ENCODE measurements at regions not wholly inside any gene's neighbourhood (a gene's known extent, or its start where the extent isn't known, plus 50 kb on each side); places are given as distances from the start of the nearest gene placed in this dataset.

DNA sequence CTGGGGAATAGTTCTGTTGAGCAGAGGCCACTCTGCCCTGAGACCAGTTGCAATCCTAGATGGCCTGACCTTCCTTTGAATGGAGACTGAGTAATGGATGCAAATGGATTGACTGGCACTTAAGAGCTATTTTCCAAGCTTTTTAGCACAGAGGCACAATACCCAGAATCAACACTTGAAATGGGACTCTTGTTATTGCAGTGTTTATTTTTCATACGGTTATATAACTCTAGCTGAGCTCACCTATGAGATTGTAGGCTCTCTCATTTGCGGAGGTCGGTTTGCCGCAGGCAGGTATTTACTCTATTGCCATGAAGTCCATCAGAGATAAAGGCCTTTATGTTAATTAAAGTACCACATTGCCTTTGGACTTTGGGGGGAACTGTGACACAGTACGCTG lies 422.3 kb upstream of the CELF4 start:
- H3K4me2 ChIP-seq (ENCODE audit: control insufficient read depth, insufficient read depth): no peak overlapping the region
- no peaks in the 10 kb centered on the region for H4K20me1 ChIP-seq (ENCODE audit: control insufficient read depth, insufficient read depth)
- no peaks in the 10 kb centered on the region for H3K36me3 ChIP-seq (ENCODE audit: control insufficient read depth in 2 of 2, insufficient read depth in 2 of 2, low read length in 1 of 2)
- intact Hi-C loops (cut with micrococcal nuclease; ENCODE audit: unreplicated experiment): no loop called here
- WGBS (ENCODE audit: insufficient coverage, insufficient replicate concordance, low lambda C conversion rate, missing lambda C conversion rate): 54% methylated on average over 5 of the region's 5 CpGs
- H3K27ac ChIP-seq (ENCODE audit: control insufficient read depth, insufficient read depth): no peak overlapping the region
- H3K9ac ChIP-seq (ENCODE audit: control insufficient read depth, insufficient read depth, low read length): no peak overlapping the region
- no peaks in the 10 kb centered on the region for H3K79me2 ChIP-seq (ENCODE audit: control insufficient read depth, insufficient read depth, low read length)
- POLR2A ChIA-PET: no interaction called here
- BruUV-seq (replicated peaks): no TSS peak
- in situ Hi-C loops (cut with MboI): no loop called here
- H2AFZ ChIP-seq (ENCODE audit: control insufficient read depth, low read depth, low read length): no peak overlapping the region
- no peaks in the 10 kb centered on the region for H3K27me3 ChIP-seq (replicated peaks in 1 of 2; ENCODE audit: control insufficient read depth in 2 of 2, insufficient read depth in 2 of 2, low read length in 1 of 2)
- H3K4me3 ChIP-seq: no peak overlapping the region
- no peak for FAIRE-seq
- no peaks in the 10 kb centered on the region for H3K4me1 ChIP-seq (ENCODE audit: control insufficient read depth, insufficient read depth, low read length)
- H3K9me3 ChIP-seq (replicated peaks; ENCODE audit: control insufficient read depth, insufficient read depth, low read length): no peaks in the 10 kb centered on the region
- RAD21 ChIA-PET (ENCODE audit: unreplicated experiment): no interaction called here
- DNase-seq (ENCODE audit: low read depth, low spot score): no peak
- CTCF ChIA-PET: no interaction called here
- SMC1A ChIA-PET (ENCODE audit: uncharacterized antibody, unreplicated experiment): interaction anchor here (0.5 kb wide), 1 partner anchor 1495 kb away, joined by 3 read pairs; no protein-coding TSS in a partner anchor
- no peak for ATAC-seq
- TF ChIP-seq, protein P1, sequence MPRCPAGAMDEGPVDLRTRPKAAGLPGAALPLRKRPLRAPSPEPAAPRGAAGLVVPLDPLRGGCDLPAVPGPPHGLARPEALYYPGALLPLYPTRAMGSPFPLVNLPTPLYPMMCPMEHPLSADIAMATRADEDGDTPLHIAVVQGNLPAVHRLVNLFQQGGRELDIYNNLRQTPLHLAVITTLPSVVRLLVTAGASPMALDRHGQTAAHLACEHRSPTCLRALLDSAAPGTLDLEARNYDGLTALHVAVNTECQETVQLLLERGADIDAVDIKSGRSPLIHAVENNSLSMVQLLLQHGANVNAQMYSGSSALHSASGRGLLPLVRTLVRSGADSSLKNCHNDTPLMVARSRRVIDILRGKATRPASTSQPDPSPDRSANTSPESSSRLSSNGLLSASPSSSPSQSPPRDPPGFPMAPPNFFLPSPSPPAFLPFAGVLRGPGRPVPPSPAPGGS (IDR thresholded peaks at IDR 0.05; ENCODE audit: borderline replicate concordance, insufficient read depth, low read depth, low read length, poor library complexity, severe bottlenecking): no peak
- TF ChIP-seq, protein P2, sequence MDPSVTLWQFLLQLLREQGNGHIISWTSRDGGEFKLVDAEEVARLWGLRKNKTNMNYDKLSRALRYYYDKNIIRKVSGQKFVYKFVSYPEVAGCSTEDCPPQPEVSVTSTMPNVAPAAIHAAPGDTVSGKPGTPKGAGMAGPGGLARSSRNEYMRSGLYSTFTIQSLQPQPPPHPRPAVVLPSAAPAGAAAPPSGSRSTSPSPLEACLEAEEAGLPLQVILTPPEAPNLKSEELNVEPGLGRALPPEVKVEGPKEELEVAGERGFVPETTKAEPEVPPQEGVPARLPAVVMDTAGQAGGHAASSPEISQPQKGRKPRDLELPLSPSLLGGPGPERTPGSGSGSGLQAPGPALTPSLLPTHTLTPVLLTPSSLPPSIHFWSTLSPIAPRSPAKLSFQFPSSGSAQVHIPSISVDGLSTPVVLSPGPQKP (IDR thresholded peaks at IDR 0.05; ENCODE audit: low read depth, low read length): no peak
- TF ChIP-seq YY1 (IDR thresholded peaks at IDR 0.05; ENCODE audit: low read depth, low read length) (no peak), CEBPB (IDR thresholded peaks at IDR 0.05; ENCODE audit: borderline replicate concordance in 1 of 2, low read depth in 2 of 2, low read length in 2 of 2) (no peak), SRF (IDR thresholded peaks at IDR 0.05; ENCODE audit: low read depth in 2 of 2, low read length in 2 of 2) (no peak), ZNF207 (IDR thresholded peaks at IDR 0.05; ENCODE audit: borderline replicate concordance) (no peak), MYC (IDR thresholded peaks at IDR 0.05; ENCODE audit: insufficient read depth, insufficient read length, insufficient replicate concordance, low read length, severe bottlenecking) (no peak), CREB1 (IDR thresholded peaks at IDR 0.05; ENCODE audit: low read depth) (no peak), CHD4 (IDR thresholded peaks at IDR 0.05) (no peak), BRCA1 (IDR thresholded peaks at IDR 0.05; ENCODE audit: low read depth, low read length) (no peak), NR2F1 (conservative IDR thresholded peaks at IDR 0.05) (no peak), ZNF217 (IDR thresholded peaks at IDR 0.05) (no peak), NRF1 (conservative IDR thresholded peaks at IDR 0.05; ENCODE audit: low read depth, low read length) (no peak)
- TF ChIP-seq, protein P3, sequence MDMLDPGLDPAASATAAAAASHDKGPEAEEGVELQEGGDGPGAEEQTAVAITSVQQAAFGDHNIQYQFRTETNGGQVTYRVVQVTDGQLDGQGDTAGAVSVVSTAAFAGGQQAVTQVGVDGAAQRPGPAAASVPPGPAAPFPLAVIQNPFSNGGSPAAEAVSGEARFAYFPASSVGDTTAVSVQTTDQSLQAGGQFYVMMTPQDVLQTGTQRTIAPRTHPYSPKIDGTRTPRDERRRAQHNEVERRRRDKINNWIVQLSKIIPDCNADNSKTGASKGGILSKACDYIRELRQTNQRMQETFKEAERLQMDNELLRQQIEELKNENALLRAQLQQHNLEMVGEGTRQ (IDR thresholded peaks at IDR 0.05; ENCODE audit: borderline replicate concordance, low read depth, low read length): no peak
- TF ChIP-seq, protein P4, sequence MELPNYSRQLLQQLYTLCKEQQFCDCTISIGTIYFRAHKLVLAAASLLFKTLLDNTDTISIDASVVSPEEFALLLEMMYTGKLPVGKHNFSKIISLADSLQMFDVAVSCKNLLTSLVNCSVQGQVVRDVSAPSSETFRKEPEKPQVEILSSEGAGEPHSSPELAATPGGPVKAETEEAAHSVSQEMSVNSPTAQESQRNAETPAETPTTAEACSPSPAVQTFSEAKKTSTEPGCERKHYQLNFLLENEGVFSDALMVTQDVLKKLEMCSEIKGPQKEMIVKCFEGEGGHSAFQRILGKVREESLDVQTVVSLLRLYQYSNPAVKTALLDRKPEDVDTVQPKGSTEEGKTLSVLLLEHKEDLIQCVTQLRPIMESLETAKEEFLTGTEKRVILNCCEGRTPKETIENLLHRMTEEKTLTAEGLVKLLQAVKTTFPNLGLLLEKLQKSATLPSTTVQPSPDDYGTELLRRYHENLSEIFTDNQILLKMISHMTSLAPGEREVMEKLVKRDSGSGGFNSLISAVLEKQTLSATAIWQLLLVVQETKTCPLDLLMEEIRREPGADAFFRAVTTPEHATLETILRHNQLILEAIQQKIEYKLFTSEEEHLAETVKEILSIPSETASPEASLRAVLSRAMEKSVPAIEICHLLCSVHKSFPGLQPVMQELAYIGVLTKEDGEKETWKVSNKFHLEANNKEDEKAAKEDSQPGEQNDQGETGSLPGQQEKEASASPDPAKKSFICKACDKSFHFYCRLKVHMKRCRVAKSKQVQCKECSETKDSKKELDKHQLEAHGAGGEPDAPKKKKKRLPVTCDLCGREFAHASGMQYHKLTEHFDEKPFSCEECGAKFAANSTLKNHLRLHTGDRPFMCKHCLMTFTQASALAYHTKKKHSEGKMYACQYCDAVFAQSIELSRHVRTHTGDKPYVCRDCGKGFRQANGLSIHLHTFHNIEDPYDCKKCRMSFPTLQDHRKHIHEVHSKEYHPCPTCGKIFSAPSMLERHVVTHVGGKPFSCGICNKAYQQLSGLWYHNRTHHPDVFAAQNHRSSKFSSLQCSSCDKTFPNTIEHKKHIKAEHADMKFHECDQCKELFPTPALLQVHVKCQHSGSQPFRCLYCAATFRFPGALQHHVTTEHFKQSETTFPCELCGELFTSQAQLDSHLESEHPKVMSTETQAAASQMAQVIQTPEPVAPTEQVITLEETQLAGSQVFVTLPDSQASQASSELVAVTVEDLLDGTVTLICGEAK (IDR thresholded peaks at IDR 0.05; ENCODE audit: borderline replicate concordance): no peak
- TF ChIP-seq, protein P5, sequence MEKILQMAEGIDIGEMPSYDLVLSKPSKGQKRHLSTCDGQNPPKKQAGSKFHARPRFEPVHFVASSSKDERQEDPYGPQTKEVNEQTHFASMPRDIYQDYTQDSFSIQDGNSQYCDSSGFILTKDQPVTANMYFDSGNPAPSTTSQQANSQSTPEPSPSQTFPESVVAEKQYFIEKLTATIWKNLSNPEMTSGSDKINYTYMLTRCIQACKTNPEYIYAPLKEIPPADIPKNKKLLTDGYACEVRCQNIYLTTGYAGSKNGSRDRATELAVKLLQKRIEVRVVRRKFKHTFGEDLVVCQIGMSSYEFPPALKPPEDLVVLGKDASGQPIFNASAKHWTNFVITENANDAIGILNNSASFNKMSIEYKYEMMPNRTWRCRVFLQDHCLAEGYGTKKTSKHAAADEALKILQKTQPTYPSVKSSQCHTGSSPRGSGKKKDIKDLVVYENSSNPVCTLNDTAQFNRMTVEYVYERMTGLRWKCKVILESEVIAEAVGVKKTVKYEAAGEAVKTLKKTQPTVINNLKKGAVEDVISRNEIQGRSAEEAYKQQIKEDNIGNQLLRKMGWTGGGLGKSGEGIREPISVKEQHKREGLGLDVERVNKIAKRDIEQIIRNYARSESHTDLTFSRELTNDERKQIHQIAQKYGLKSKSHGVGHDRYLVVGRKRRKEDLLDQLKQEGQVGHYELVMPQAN (conservative IDR thresholded peaks at IDR 0.05): no peak

All from GM12878 (cell line).